LNCAP (cell line): ENCODE measurements at regions not wholly inside any gene's neighbourhood (a gene's known extent, or its start where the extent isn't known, plus 50 kb on each side); places are given as distances from the start of the nearest gene placed in this dataset.

ENCODE experiments used
- TF ChIP-seq, protein P1 (sequence below): fragments of 450-650 bp; IDR thresholded peaks from 2 replicates; pipeline ENCODE4 v1.5.1; 2017; ENCODE audit warnings: mild to moderate bottlenecking

DNA sequence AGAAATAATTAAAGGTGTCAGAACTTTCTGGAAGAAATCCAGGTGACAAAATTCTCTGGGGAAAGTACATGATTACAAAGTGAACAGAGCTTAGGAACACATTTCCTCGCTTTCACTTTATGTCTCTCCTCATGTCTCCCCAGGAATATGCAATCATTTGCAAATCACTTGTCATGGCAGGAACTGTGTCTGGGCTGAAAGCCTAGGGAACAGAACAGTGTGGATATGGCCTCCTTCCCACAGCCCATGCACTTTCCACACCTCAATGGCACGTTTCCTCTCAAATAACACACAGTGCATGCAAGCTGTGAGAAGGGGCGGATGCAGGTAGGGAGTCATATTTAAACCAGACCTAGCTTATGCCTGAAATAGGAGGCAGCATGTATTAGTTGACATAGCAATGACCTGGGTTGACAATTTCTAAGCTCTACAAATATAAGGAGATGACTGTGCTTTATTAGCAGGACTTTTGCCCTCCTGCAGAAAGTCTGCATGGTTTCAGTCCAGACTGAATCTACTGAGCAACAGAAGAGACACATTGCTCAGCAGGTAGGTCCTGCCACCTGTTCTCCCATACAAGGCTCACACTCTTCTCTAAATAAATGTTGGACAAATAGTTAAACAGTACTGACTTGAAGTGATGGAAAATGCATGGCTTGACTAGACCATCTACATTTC lies 236.0 kb upstream of the ELAC2 start:
- TF ChIP-seq, protein P1, sequence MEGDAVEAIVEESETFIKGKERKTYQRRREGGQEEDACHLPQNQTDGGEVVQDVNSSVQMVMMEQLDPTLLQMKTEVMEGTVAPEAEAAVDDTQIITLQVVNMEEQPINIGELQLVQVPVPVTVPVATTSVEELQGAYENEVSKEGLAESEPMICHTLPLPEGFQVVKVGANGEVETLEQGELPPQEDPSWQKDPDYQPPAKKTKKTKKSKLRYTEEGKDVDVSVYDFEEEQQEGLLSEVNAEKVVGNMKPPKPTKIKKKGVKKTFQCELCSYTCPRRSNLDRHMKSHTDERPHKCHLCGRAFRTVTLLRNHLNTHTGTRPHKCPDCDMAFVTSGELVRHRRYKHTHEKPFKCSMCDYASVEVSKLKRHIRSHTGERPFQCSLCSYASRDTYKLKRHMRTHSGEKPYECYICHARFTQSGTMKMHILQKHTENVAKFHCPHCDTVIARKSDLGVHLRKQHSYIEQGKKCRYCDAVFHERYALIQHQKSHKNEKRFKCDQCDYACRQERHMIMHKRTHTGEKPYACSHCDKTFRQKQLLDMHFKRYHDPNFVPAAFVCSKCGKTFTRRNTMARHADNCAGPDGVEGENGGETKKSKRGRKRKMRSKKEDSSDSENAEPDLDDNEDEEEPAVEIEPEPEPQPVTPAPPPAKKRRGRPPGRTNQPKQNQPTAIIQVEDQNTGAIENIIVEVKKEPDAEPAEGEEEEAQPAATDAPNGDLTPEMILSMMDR: no peak

GRCh38 chr17:13244513-13244912 lies 226.7 kb upstream of the ELAC2 start:
- TF ChIP-seq, protein P1: no peak

- TF ChIP-seq, protein P1: no peak
Observed at GRCh38 chr17:13243585-13243984, 225.8 kb upstream of the ELAC2 start.

DNA sequence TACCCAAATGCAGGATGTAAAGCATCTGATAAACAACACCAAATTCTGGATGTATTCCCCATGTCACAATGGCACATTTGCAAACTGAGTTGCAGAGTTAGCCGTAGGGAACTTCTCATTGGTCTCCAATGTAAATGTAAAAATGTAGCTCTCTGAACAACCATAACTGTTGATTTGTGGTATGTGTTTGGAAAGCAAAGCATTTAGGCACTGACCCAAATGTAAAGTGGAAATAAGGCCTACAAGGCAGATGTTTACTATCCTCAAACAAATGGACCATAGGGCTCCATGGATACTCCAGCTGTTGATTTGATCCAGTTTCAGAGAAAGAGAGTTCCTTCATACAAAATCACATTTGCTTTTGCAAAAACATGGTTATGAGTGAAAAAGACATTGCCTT lies 223.0 kb upstream of the ELAC2 start:
- TF ChIP-seq, protein P1: no peak

GRCh38 chr17:13230350-13231264 lies 212.8 kb upstream of the ELAC2 start:
- TF ChIP-seq, protein P1: peak; percentile 42; the same call in 1 of the 2 replicates

GRCh38 chr17:13228225-13228624 lies 210.4 kb upstream of the ELAC2 start:
- TF ChIP-seq, protein P1: no peak

DNA sequence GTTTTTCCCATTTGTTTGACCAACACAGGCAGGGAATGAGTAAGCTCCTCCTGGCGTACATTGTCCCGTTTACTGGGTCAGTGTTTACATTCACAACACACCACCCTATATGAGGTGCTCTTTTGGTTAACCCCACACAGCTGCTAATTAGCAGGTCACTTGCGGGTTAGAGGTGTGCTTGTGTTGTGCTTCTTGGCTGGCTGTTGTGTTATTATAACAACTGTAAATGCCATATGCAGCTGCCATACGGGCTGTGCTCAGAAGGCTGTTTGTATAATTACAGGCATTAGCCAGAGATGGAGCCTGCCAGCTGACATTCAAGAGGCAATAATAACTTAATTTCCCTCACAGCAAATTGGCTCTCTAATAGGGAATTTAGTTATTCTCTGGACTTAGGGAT lies 205.1 kb upstream of the ELAC2 start:
- TF ChIP-seq, protein P1: no peak
